ENCODE measurements at regions not wholly inside any gene's neighbourhood (a gene's known extent, or its start where the extent isn't known, plus 50 kb on each side); places are given as distances from the start of the nearest gene placed in this dataset.

- DNase-seq (no peak), ATAC-seq (no peak)
- TF ChIP-seq, protein P1, sequence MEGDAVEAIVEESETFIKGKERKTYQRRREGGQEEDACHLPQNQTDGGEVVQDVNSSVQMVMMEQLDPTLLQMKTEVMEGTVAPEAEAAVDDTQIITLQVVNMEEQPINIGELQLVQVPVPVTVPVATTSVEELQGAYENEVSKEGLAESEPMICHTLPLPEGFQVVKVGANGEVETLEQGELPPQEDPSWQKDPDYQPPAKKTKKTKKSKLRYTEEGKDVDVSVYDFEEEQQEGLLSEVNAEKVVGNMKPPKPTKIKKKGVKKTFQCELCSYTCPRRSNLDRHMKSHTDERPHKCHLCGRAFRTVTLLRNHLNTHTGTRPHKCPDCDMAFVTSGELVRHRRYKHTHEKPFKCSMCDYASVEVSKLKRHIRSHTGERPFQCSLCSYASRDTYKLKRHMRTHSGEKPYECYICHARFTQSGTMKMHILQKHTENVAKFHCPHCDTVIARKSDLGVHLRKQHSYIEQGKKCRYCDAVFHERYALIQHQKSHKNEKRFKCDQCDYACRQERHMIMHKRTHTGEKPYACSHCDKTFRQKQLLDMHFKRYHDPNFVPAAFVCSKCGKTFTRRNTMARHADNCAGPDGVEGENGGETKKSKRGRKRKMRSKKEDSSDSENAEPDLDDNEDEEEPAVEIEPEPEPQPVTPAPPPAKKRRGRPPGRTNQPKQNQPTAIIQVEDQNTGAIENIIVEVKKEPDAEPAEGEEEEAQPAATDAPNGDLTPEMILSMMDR (IDR thresholded peaks at IDR 0.05) = no peak
- no peak for TF ChIP-seq POLR2A (IDR thresholded peaks at IDR 0.05)
- no peaks in the 10 kb centered on the region for H3K9me3 ChIP-seq
- 72 to 75% methylated on average over 4 of the region's 4 CpGs for WGBS, 2 donors
- H3K27me3 ChIP-seq = no peaks in the 10 kb centered on the region
- peaks cover 8% of the 10 kb centered on the region for H3K4me1 ChIP-seq
- H3K36me3 ChIP-seq (replicated peaks in 1 of 2; ENCODE audit: insufficient read depth in 1 of 2, low read depth in 2 of 2) = no peaks in the 10 kb centered on the region
- no peak overlapping the region for H3K27ac ChIP-seq
- H3K4me3 ChIP-seq = no peak overlapping the region
- intact Hi-C loops (cut with DNase I) = no loop called here
These were observed 165.9 kb downstream of the UXS1 start for GRCh38 chr2:106028192-106028591.

DNA sequence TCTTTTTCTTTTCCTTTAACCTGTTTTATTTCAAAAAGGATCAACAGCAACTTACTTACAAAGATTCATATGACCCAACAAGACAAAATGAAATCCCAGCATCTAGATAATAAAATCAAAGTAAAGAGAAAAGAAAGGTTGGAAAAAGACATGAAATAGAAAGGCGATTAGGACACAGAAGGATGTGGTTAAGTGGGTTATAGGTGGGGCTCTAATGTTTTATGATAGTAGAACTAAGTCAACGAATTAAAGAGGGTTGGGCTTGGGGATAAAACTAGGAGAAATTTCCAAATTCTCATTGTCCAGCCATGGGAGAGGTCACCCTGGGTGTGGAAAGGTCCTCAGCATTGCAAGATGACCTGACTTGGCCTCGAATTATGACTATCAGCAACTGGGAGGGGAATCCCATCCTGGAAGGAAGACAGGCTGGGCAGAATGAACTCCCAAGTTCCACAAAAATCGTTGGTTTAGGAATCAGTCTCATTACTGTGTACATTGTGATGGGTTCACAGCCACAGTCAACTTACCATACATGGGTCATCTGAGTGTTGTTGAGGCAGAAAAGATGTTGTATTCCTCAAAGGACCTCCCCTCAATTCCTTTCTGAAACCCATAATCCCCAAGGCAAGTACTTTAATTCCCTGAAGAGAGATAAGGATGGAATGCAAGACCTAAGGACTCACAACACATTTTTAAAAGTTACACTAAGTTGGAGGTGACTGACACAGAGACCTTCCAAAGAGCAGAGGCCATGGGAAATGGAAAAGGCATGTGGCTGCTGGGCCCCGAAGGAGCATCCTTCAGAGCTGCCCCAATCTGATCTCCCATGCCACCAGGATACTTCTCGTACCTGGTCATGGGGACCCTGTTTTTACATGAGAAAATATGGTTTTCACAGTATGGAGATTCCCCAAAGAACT is 167.6 kb downstream of the UXS1 start:
- no peak for ATAC-seq
- Histone ChIP-seq H3K4me1 (peaks cover 8% of the 10 kb centered on the region), H3K9me3 (no peaks in the 10 kb centered on the region), H3K27ac (no peak overlapping the region), H3K36me3 (replicated peaks in 1 of 2; ENCODE audit: insufficient read depth in 1 of 2, low read depth in 2 of 2) (no peaks in the 10 kb centered on the region), H3K4me3 (no peak overlapping the region), H3K27me3 (no peaks in the 10 kb centered on the region)
- intact Hi-C loops (cut with DNase I) = no loop called here
- TF ChIP-seq, protein P1 (IDR thresholded peaks at IDR 0.05) = no peak
- TF ChIP-seq POLR2A (IDR thresholded peaks at IDR 0.05) = no peak
- no peak for DNase-seq
- 61 to 71% methylated on average over 6 of the region's 6 CpGs for WGBS, 2 donors

- intact Hi-C loops (cut with DNase I) = no loop called here
- DNase-seq = no peak
- WGBS, 2 donors = 43 to 53% methylated on average over 5 of the region's 5 CpGs
These were observed 168.3 kb downstream of the UXS1 start for GRCh38 chr2:106025796-106026195.

GRCh38 chr2:106021662-106022028 is 172.5 kb downstream of the UXS1 start:
- no peaks in the 10 kb centered on the region for H3K36me3 ChIP-seq (replicated peaks in 1 of 2; ENCODE audit: insufficient read depth in 1 of 2, low read depth in 2 of 2)
- DNase-seq = no peak
- intact Hi-C loops (cut with DNase I) = no loop called here
- H3K4me1 ChIP-seq = peaks cover 7% of the 10 kb centered on the region
- no peak overlapping the region for H3K4me3 ChIP-seq
- H3K9me3 ChIP-seq = no peaks in the 10 kb centered on the region
- H3K27ac ChIP-seq = no peak overlapping the region
- ATAC-seq = no peak
- 69% methylated on average over 2 to 3 of the region's 3 CpGs for WGBS, 2 donors
- H3K27me3 ChIP-seq = no peaks in the 10 kb centered on the region
- TF ChIP-seq, protein P1 (IDR thresholded peaks at IDR 0.05) = no peak
- no peak for TF ChIP-seq POLR2A (IDR thresholded peaks at IDR 0.05)

More at GRCh38 chr2:106025796-106026195, 168.3 kb downstream of the UXS1 start:
- Histone ChIP-seq H3K4me1 (peaks cover 12% of the 10 kb centered on the region), H3K9me3 (no peaks in the 10 kb centered on the region), H3K27ac (no peak overlapping the region), H3K27me3 (no peaks in the 10 kb centered on the region), H3K36me3 (replicated peaks in 1 of 2; ENCODE audit: insufficient read depth in 1 of 2, low read depth in 2 of 2) (no peaks in the 10 kb centered on the region), H3K4me3 (no peak overlapping the region)
- ATAC-seq = no peak
- no peak for TF ChIP-seq POLR2A (IDR thresholded peaks at IDR 0.05)
- TF ChIP-seq, protein P1 (IDR thresholded peaks at IDR 0.05) = no peak
